ENCODE measurements at regions not wholly inside any gene's neighbourhood (a gene's known extent, or its start where the extent isn't known, plus 50 kb on each side); places are given as distances from the start of the nearest gene placed in this dataset.

DNA sequence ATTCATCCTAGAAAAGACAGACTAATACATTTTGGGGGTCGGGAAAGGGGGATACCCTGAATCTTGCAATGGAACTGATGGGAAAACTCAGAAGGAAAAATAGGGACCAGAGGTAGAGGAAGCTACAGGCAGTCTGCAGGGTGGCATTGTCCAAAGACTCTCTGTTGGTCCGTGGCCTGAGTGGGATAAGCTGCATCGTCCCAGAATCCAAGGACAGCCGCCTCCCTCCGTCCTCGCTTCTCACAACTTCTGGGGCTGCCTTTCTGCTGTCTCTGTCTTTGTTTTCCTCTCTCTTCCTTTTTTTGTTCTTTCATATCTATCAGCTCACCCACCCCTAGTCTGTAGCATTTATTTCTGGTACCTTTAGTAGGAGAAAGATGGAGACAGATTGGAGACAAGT lies 1052.6 kb upstream of the RBFOX1 start:
- TF ChIP-seq CTCF (IDR thresholded peaks at IDR 0.05): no peak
- TF ChIP-seq POLR2A (IDR thresholded peaks at IDR 0.05): no peak
